ENCODE measurements at regions not wholly inside any gene's neighbourhood (a gene's known extent, or its start where the extent isn't known, plus 50 kb on each side); places are given as distances from the start of the nearest gene placed in this dataset.
"Not testable (repeated sequence)": the region's sequence is repeated elsewhere in the genome, so short reads cannot be mapped to it uniquely, and the experiment has no call there.

GRCh38 chr7:9231630-9232121 is 798.3 kb downstream of the NXPH1 start:
- no peak for DNase-seq

GRCh38 chr7:9240001-9240400 is 806.6 kb downstream of the NXPH1 start:
- DNase-seq: no peak

- DNase-seq: no peak
Observed at GRCh38 chr7:9241826-9242225, 808.4 kb downstream of the NXPH1 start.

GRCh38 chr7:9242636-9243035 is 809.2 kb downstream of the NXPH1 start:
- no peak for DNase-seq

GRCh38 chr7:9250876-9251275 is 817.5 kb downstream of the NXPH1 start:
- no peak for DNase-seq

- no peak for DNase-seq
Observed at GRCh38 chr7:9264395-9264794, 831.0 kb downstream of the NXPH1 start.

- no peak for DNase-seq
Observed at GRCh38 chr7:9280088-9280487, 846.7 kb downstream of the NXPH1 start.

GRCh38 chr7:9283246-9283645 is 849.8 kb downstream of the NXPH1 start:
- no peak for DNase-seq

GRCh38 chr7:9302436-9302835 is 869.0 kb downstream of the NXPH1 start:
- no peak for DNase-seq

GRCh38 chr7:9307131-9307530 is 873.7 kb downstream of the NXPH1 start:
- DNase-seq: no peak

GRCh38 chr7:9324513-9324912 is 891.1 kb downstream of the NXPH1 start:
- no peak for DNase-seq

- no peak for DNase-seq
Observed at GRCh38 chr7:9328296-9328695, 894.9 kb downstream of the NXPH1 start.

- DNase-seq: no peak
Observed at GRCh38 chr7:9349625-9350024, 916.2 kb downstream of the NXPH1 start.

- no peak for DNase-seq
Observed at GRCh38 chr7:9391221-9391620, 957.8 kb downstream of the NXPH1 start.

GRCh38 chr7:9391984-9392383 is 958.6 kb downstream of the NXPH1 start:
- no peak for DNase-seq

GRCh38 chr7:9404386-9404785 is 971.0 kb downstream of the NXPH1 start:
- not testable (repeated sequence) for DNase-seq

GRCh38 chr7:9407816-9408215 is 974.4 kb downstream of the NXPH1 start:
- no peak for DNase-seq

- no peak for DNase-seq
Observed at GRCh38 chr7:9453521-9453920, 1020.1 kb downstream of the NXPH1 start.

GRCh38 chr7:9488555-9488954 is 1055.1 kb downstream of the NXPH1 start:
- DNase-seq: no peak

GRCh38 chr7:9498303-9498702 is 1064.9 kb downstream of the NXPH1 start:
- DNase-seq: no peak

GRCh38 chr7:9502269-9502668 is 1068.9 kb downstream of the NXPH1 start:
- DNase-seq: no peak

- DNase-seq: no peak
Observed at GRCh38 chr7:9504678-9505077, 1071.3 kb downstream of the NXPH1 start.

- DNase-seq: no peak
Observed at GRCh38 chr7:9505516-9505915, 1072.1 kb downstream of the NXPH1 start.

- no peak for DNase-seq
Observed at GRCh38 chr7:9507290-9507689, 1073.9 kb downstream of the NXPH1 start.

GRCh38 chr7:9516662-9517061 is 1083.3 kb downstream of the NXPH1 start:
- DNase-seq: no peak

GRCh38 chr7:9523579-9523978 is 1090.2 kb downstream of the NXPH1 start:
- DNase-seq: no peak

Data from stimulated activated CD4-positive, alpha-beta T cell treated with anti-CD3 and anti-CD28 coated beads, Interleukin-2, amount 100 ng/mL, for 48 hours (primary cell).